ENCODE measurements at regions not wholly inside any gene's neighbourhood (a gene's known extent, or its start where the extent isn't known, plus 50 kb on each side); places are given as distances from the start of the nearest gene placed in this dataset.
A peak's percentile ranks its signal among the peaks of the same experiment; 100 is the strongest.

DNA sequence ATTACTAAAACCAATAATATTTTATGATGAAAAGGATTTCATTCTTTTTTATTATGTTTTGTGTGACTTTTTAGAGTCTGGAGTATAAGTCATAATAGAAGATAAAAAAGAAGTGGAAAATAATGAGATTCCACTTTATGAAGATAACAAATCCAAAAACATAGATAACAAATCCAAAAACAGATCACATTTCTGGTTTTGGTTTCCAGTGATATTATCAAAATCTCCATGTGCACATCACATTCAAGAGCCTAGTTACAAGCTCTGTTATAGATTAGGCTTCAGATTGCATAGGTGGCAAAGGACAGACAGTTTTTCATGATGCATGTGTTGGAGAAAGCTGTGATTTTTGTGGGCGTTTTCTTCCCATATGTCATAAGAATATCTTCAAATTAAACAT, 648.2 kb downstream of the STK39 start:
- Histone ChIP-seq H3K27ac (ENCODE audit: low read depth in 1 of 2, low read length in 1 of 2) (no peak overlapping the region), H3K27me3 (ENCODE audit: control insufficient read depth in 3 of 3, insufficient read depth in 3 of 3, low read length in 2 of 3) (no peaks in the 10 kb centered on the region), H3K4me1 (ENCODE audit: control insufficient read depth in 5 of 5, insufficient read depth in 5 of 5, low read length in 5 of 5) (peaks cover 0 to 13% (median 0%) of the 10 kb centered on the region in 5 donors), H3K4me3 (no peak overlapping the region), H3K9ac (ENCODE audit: insufficient read depth in 1 of 2, low read length in 2 of 2) (no peak overlapping the region), H3K9me3 (ENCODE audit: control insufficient read depth in 4 of 4, insufficient read depth in 3 of 4, low read length in 3 of 4) (no peaks in the 10 kb centered on the region), H3K36me3 (ENCODE audit: control insufficient read depth in 4 of 4, insufficient read depth in 4 of 4, low read length in 4 of 4) (no peaks in the 10 kb centered on the region)
- ATAC-seq (ENCODE audit: insufficient read depth, low FRiP score) (no peak), DNase-seq (peak in 2 of 3 donors; percentile 66 to 74)
- WGBS, 2 donors = 76 to 100% methylated on average over 1 of the region's 1 CpG
- no peak for TF ChIP-seq CTCF (IDR thresholded peaks at IDR 0.05; ENCODE audit: control extremely low read depth, extremely low read depth)

DNA sequence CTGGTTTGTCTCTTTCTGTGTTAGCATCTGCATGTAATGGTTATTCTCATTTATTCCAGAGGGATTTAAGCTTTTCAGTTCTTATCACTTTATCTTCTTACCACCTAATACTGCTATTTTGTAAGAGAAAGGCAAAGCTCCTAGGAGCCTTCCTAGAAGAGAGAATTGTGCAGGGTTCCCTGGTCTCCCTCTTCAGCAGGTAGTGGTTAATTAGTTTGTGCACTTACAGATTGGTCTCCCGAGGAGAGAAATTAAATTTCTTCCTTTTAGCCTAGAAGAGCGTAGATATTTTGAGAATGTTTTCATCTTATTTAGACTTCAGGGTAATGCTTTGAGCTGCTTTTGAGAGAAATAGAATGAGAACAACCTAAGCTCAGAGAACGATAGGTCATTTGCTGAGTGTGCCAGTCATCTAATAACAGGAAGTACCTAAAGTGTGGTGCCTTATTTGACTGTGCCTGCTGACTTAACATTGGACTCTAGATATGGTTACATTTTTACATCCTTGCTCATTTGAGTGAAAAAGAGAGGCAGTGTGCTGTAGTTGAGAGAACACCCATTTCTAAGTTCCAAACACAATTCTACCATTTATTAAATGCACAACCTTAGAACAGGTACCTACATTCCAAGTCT, 651.4 kb downstream of the STK39 start:
- Histone ChIP-seq H3K4me3 (no peak overlapping the region), H3K36me3 (ENCODE audit: control insufficient read depth in 4 of 4, insufficient read depth in 4 of 4, low read length in 4 of 4) (no peaks in the 10 kb centered on the region), H3K9ac (ENCODE audit: insufficient read depth in 1 of 2, low read length in 2 of 2) (no peak overlapping the region), H3K9me3 (ENCODE audit: control insufficient read depth in 4 of 4, insufficient read depth in 3 of 4, low read length in 3 of 4) (no peaks in the 10 kb centered on the region), H3K4me1 (ENCODE audit: control insufficient read depth in 5 of 5, insufficient read depth in 5 of 5, low read length in 5 of 5) (peaks cover 0 to 13% (median 0%) of the 10 kb centered on the region in 5 donors), H3K27me3 (ENCODE audit: control insufficient read depth in 3 of 3, insufficient read depth in 3 of 3, low read length in 2 of 3) (no peaks in the 10 kb centered on the region), H3K27ac (ENCODE audit: low read depth in 1 of 2, low read length in 1 of 2) (no peak overlapping the region)
- TF ChIP-seq CTCF (IDR thresholded peaks at IDR 0.05; ENCODE audit: control extremely low read depth, extremely low read depth) = no peak
- WGBS, 2 donors = 22 to 33% methylated on average over 3 of the region's 3 CpGs
- DNase-seq (no peak), ATAC-seq (ENCODE audit: insufficient read depth, low FRiP score) (no peak)

DNA sequence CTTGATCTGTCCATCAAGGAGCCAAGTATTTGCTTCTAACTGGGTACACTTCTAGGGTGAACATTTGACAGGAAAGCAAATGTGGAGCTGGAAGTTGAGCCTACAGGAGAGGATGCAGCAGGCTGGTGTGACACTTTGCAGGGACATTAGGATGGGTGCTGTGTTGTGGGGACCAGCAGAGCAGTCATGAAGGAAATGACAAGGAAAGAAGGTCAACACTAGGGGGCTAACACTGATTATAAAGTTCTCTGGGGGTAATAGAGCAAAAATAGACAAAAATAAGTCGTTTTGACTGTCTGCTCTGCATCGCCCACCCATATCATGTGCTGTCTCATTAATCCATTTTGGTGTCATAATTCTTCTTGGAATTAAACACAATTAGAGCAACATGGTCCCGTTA, 652.4 kb downstream of the STK39 start:
- WGBS, 2 donors = 89 to 94% methylated on average over 3 of the region's 3 CpGs
- no peak overlapping the region for H3K27ac ChIP-seq (ENCODE audit: low read depth in 1 of 2, low read length in 1 of 2)

More for the DNA sequence above, 652.4 kb downstream of the STK39 start:
- peaks cover 0 to 13% (median 0%) of the 10 kb centered on the region in 5 donors for H3K4me1 ChIP-seq (ENCODE audit: control insufficient read depth in 5 of 5, insufficient read depth in 5 of 5, low read length in 5 of 5)
- no peaks in the 10 kb centered on the region for H3K9me3 ChIP-seq (ENCODE audit: control insufficient read depth in 4 of 4, insufficient read depth in 3 of 4, low read length in 3 of 4)
- no peak for ATAC-seq (ENCODE audit: insufficient read depth, low FRiP score)
- DNase-seq = no peak
- TF ChIP-seq CTCF (IDR thresholded peaks at IDR 0.05; ENCODE audit: control extremely low read depth, extremely low read depth) = no peak
- no peak overlapping the region for H3K9ac ChIP-seq (ENCODE audit: insufficient read depth in 1 of 2, low read length in 2 of 2)
- H3K27me3 ChIP-seq (ENCODE audit: control insufficient read depth in 3 of 3, insufficient read depth in 3 of 3, low read length in 2 of 3) = no peaks in the 10 kb centered on the region
- no peaks in the 10 kb centered on the region for H3K36me3 ChIP-seq (ENCODE audit: control insufficient read depth in 4 of 4, insufficient read depth in 4 of 4, low read length in 4 of 4)
- no peak overlapping the region for H3K4me3 ChIP-seq
